Limb (tissue), 2 donors: ENCODE measurements at regions not wholly inside any gene's neighbourhood (a gene's known extent, or its start where the extent isn't known, plus 50 kb on each side); places are given as distances from the start of the nearest gene placed in this dataset.

Experiments used
- DNase-seq, 2 donors: peaks; one replicate each; pipeline ENCODE4 v3.0.0-alpha.2; 2016; ENCODE audit errors: extremely low spot score in 2 of 2

- DNase-seq: no peak
These were observed 287.1 kb downstream of the SMOC2 start for GRCh38 chr6:168728056-168728455.

GRCh38 chr6:168726312-168726856 is 285.4 kb downstream of the SMOC2 start:
- DNase-seq: no peak

- no peak for DNase-seq
These were observed 284.8 kb downstream of the SMOC2 start for GRCh38 chr6:168725802-168726201.

- DNase-seq: peak in 1 of 2 donors; percentile 27
These were observed 283.9 kb downstream of the SMOC2 start for GRCh38 chr6:168724669-168725570.

GRCh38 chr6:168724033-168724432 is 283.0 kb downstream of the SMOC2 start:
- DNase-seq: no peak

GRCh38 chr6:168722397-168722796 is 281.4 kb downstream of the SMOC2 start:
- no peak for DNase-seq

- DNase-seq: no peak
These were observed 280.6 kb downstream of the SMOC2 start for GRCh38 chr6:168721571-168721970.

- DNase-seq: no peak
These were observed 278.9 kb downstream of the SMOC2 start for GRCh38 chr6:168719901-168720300.

- no peak for DNase-seq
These were observed 278.0 kb downstream of the SMOC2 start for GRCh38 chr6:168718821-168719475.
